ENCODE measurements at regions not wholly inside any gene's neighbourhood (a gene's known extent, or its start where the extent isn't known, plus 50 kb on each side); places are given as distances from the start of the nearest gene placed in this dataset.

DNA sequence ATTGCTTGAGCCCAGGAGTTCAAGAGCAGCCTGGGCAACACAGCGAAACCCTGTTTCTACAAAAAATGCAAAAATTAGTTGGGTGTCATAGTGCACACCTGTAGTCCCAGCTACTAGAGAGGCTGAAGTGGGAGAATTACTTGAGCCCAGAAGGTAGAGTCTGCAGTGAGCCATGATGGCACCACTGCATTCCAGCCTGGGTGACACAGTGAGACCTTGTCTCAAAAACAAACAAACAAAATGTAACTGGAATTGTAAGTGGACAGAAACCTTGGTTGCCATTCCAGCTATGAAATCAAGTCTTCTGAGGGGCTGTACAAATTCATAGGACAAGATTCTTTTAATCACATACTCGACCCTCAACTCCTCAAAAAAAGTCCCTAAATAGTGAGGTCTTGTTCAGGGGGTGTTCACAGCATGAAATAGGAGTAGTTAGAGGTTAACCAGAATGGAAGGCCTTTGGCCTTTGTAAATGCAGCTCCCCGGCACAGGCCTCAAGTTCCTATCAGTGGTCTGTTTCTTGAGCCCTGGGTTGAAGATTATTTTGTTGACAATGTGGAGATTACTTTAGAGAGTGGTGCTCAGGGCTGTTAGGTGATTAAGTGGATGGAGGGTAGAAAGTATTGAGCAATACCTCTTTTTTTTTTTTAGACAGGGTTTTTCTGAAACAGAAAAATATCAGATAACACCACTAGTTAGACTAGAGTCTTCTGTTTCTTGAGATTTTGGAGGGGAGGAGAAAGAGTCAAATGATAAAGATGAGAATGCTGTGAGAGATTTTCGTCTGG, 138.7 kb upstream of the ZNF648 start:
- TF ChIP-seq EZH2 (IDR thresholded peaks at IDR 0.05; ENCODE audit: borderline replicate concordance, insufficient read depth, low read depth, low read length, poor library complexity, severe bottlenecking), result no peak
- TF ChIP-seq, protein P1, sequence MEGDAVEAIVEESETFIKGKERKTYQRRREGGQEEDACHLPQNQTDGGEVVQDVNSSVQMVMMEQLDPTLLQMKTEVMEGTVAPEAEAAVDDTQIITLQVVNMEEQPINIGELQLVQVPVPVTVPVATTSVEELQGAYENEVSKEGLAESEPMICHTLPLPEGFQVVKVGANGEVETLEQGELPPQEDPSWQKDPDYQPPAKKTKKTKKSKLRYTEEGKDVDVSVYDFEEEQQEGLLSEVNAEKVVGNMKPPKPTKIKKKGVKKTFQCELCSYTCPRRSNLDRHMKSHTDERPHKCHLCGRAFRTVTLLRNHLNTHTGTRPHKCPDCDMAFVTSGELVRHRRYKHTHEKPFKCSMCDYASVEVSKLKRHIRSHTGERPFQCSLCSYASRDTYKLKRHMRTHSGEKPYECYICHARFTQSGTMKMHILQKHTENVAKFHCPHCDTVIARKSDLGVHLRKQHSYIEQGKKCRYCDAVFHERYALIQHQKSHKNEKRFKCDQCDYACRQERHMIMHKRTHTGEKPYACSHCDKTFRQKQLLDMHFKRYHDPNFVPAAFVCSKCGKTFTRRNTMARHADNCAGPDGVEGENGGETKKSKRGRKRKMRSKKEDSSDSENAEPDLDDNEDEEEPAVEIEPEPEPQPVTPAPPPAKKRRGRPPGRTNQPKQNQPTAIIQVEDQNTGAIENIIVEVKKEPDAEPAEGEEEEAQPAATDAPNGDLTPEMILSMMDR (IDR thresholded peaks at IDR 0.05), result no peak

Measured in B cell (primary cell).